Activated CD4-positive, alpha-beta T cell treated with anti-CD3 and anti-CD28 coated beads, Interleukin-2, Interleukin-6, amounts not matched to agents 100 ng/mL and 50 ng/mL, durations not matched to agents 16 hours and 8 hours (primary cell): ENCODE measurements at regions not wholly inside any gene's neighbourhood (a gene's known extent, or its start where the extent isn't known, plus 50 kb on each side); places are given as distances from the start of the nearest gene placed in this dataset.

Experiments
- DNase-seq: peaks from one replicate; pipeline ENCODE4 v3.0.0-alpha.2; 2020

DNA sequence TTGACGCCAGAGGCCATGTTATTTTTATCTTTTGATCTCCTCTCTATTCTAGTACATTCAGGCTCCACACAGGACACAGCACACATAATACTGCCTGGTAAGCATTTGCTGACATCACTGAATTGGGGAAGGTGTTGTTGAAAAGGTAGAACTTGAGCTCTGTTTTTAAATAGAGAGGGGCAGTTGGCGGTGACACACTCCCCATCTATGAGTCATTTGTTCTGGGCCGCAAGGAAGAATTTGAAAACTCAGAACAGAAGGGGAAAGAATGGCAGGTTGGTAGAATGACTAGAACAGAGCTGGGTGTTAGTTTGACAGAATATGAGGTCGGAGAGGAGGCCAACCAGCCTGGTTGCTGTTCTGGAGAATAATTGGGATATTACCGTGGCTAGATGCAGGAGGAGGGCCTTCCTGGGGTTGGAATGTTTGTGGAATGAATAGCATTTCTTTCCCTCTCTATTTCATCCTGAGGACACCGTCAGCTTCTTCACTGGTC lies 52.1 kb upstream of the ERRFI1 start:
- peak; percentile 49 for DNase-seq

DNA sequence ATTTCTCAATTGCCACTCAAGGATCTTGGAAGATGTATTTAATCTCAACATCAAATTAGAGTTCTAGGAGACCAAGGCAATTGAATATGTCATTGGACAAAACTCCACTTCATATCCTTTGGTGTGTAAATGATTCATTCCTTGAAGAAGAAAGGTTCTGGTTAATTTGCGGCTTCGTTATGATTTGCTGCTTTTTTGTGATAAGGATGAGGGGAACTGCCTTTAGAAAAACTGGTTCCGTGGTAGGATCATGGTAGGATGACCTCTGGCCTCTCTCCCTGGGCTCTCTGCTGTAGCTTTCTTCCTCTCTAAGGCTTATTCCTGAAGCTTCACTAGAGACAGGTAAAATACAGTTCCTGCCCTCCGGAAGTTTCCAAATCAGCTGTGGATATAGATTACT lies 51.5 kb upstream of the ERRFI1 start:
- DNase-seq = no peak

DNA sequence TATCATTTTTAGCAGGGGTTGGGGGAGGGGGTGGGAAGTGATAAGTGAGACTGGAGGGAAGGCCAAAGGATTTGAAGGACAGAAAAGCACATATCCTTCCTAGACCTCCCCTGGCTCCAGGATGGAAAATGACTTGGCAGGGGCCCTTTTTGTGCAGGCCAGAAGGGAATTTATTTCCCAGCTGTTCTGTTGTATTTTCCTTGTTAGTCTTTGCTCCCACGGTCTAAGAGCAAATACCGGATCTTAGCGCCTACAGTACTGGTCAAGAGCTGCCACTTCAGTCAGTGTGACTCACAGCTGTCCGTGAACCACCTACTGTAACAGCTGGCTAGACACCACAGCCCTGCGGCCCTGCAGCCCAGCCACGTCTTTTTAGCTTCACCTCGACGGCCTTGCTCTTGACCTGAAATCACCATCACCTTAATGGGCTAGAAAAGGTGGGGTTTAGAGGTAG lies 51.0 kb upstream of the ERRFI1 start:
- DNase-seq = no peak

DNA sequence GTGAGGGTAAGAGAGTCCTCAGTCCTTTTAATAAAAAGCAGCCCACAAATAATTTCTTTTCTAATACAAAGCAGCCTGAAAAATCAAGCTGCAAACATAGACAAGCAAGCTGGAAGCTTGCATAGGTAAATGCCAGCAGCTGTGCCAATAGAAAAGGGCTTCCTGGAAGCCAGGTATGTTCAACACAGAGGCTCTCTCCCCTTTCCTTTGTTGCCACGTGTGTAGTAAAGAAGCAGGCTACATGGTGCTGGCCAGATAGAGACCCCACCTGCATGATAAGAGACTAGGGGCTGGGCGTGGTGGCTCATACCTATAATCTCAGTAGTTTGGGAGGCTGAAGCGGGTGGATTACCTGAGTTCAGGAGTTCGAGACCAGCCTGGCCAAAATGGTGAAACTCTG lies 50.1 kb upstream of the ERRFI1 start:
- no peak for DNase-seq
